ENCODE measurements at regions not wholly inside any gene's neighbourhood (a gene's known extent, or its start where the extent isn't known, plus 50 kb on each side); places are given as distances from the start of the nearest gene placed in this dataset.
A peak's percentile ranks its signal among the peaks of the same experiment; 100 is the strongest.
"Not testable (repeated sequence)": the region's sequence is repeated elsewhere in the genome, so short reads cannot be mapped to it uniquely, and the experiment has no call there.

- H3K36me3 ChIP-seq (ENCODE audit: insufficient read depth, low read length) = no peaks in the 10 kb centered on the region
- TF ChIP-seq EZH2 (IDR thresholded peaks at IDR 0.05; ENCODE audit: borderline replicate concordance, low read depth, low read length, severe bottlenecking) (no peak), CTCF (IDR thresholded peaks at IDR 0.05; ENCODE audit: borderline replicate concordance, extremely low read depth, low read length, poor library complexity, severe bottlenecking) (no peak)
- H4K20me1 ChIP-seq (ENCODE audit: insufficient read depth, low read length) = no peaks in the 10 kb centered on the region
- no peaks in the 10 kb centered on the region for H3K9me3 ChIP-seq (ENCODE audit: insufficient read depth, low read length, severe bottlenecking)
- H3K4me2 ChIP-seq (ENCODE audit: insufficient read depth, low read length) = no peak overlapping the region
- ATAC-seq (ENCODE audit: insufficient read depth, low read depth) (no peak), DNase-seq (no peak)
- no peak overlapping the region for H2AFZ ChIP-seq (ENCODE audit: low read depth, low read length)
- no peak overlapping the region for H3K9ac ChIP-seq (ENCODE audit: low read depth, low read length)
- no peak overlapping the region for H3K27ac ChIP-seq (ENCODE audit: low read length)
- H3K79me2 ChIP-seq (ENCODE audit: insufficient read depth, low read length) = no peaks in the 10 kb centered on the region
- peaks cover 22% of the 10 kb centered on the region for H3K4me1 ChIP-seq (ENCODE audit: insufficient read depth, low read length)
- H3K4me3 ChIP-seq (ENCODE audit: low read depth in 1 of 2, low read length in 2 of 2) = no peak overlapping the region
- no peaks in the 10 kb centered on the region for H3K27me3 ChIP-seq (ENCODE audit: insufficient read depth, low read length, poor library complexity)
Observed at GRCh38 chr16:27625050-27625697, 75.2 kb downstream of the KATNIP start.

- no peak overlapping the region for H3K27ac ChIP-seq (ENCODE audit: low read length)
- ATAC-seq (ENCODE audit: insufficient read depth, low read depth) = no peak
- DNase-seq = no peak
- H3K9me3 ChIP-seq (ENCODE audit: insufficient read depth, low read length, severe bottlenecking) = no peaks in the 10 kb centered on the region
- H3K9ac ChIP-seq (ENCODE audit: low read depth, low read length) = no peak overlapping the region
- H3K79me2 ChIP-seq (ENCODE audit: insufficient read depth, low read length) = no peaks in the 10 kb centered on the region
- no peak for TF ChIP-seq CTCF (IDR thresholded peaks at IDR 0.05; ENCODE audit: borderline replicate concordance, extremely low read depth, low read length, poor library complexity, severe bottlenecking)
- TF ChIP-seq EZH2 (IDR thresholded peaks at IDR 0.05; ENCODE audit: borderline replicate concordance, low read depth, low read length, severe bottlenecking) = no peak
- H4K20me1 ChIP-seq (ENCODE audit: insufficient read depth, low read length) = no peaks in the 10 kb centered on the region
- no peak overlapping the region for H3K4me2 ChIP-seq (ENCODE audit: insufficient read depth, low read length)
- H3K4me1 ChIP-seq (ENCODE audit: insufficient read depth, low read length) = peaks cover 22% of the 10 kb centered on the region
- no peaks in the 10 kb centered on the region for H3K36me3 ChIP-seq (ENCODE audit: insufficient read depth, low read length)
- no peaks in the 10 kb centered on the region for H3K27me3 ChIP-seq (ENCODE audit: insufficient read depth, low read length, poor library complexity)
- H2AFZ ChIP-seq (ENCODE audit: low read depth, low read length) = no peak overlapping the region
- H3K4me3 ChIP-seq (ENCODE audit: low read depth in 1 of 2, low read length in 2 of 2) = no peak overlapping the region
Observed at GRCh38 chr16:27627136-27627535, 77.2 kb downstream of the KATNIP start.

GRCh38 chr16:27628241-27628942 lies 78.4 kb downstream of the KATNIP start:
- TF ChIP-seq EZH2 (IDR thresholded peaks at IDR 0.05; ENCODE audit: borderline replicate concordance, low read depth, low read length, severe bottlenecking) (no peak), CTCF (IDR thresholded peaks at IDR 0.05; ENCODE audit: borderline replicate concordance, extremely low read depth, low read length, poor library complexity, severe bottlenecking) (no peak)
- H3K9ac ChIP-seq (ENCODE audit: low read depth, low read length) = no peak overlapping the region
- H3K4me2 ChIP-seq (ENCODE audit: insufficient read depth, low read length) = no peak overlapping the region
- H2AFZ ChIP-seq (ENCODE audit: low read depth, low read length) = no peak overlapping the region
- no peaks in the 10 kb centered on the region for H3K9me3 ChIP-seq (ENCODE audit: insufficient read depth, low read length, severe bottlenecking)
- H3K27me3 ChIP-seq (ENCODE audit: insufficient read depth, low read length, poor library complexity) = no peaks in the 10 kb centered on the region
- H4K20me1 ChIP-seq (ENCODE audit: insufficient read depth, low read length) = no peaks in the 10 kb centered on the region
- DNase-seq = peak; percentile 17
- peak; percentile 56; the same call in 2 of the 3 replicates for ATAC-seq (ENCODE audit: insufficient read depth, low read depth)
- peaks cover 22% of the 10 kb centered on the region for H3K4me1 ChIP-seq (ENCODE audit: insufficient read depth, low read length)
- H3K36me3 ChIP-seq (ENCODE audit: insufficient read depth, low read length) = no peaks in the 10 kb centered on the region
- H3K79me2 ChIP-seq (ENCODE audit: insufficient read depth, low read length) = no peaks in the 10 kb centered on the region
- H3K27ac ChIP-seq (ENCODE audit: low read length) = peak overlapping the region; percentile 61
- H3K4me3 ChIP-seq (ENCODE audit: low read depth in 1 of 2, low read length in 2 of 2) = no peak overlapping the region

GRCh38 chr16:27628943-27629462 lies 79.1 kb downstream of the KATNIP start:
- H3K9ac ChIP-seq (ENCODE audit: low read depth, low read length); H2AFZ ChIP-seq (ENCODE audit: low read depth, low read length); H3K4me2 ChIP-seq (ENCODE audit: insufficient read depth, low read length); H3K27me3 ChIP-seq (ENCODE audit: insufficient read depth, low read length, poor library complexity); H4K20me1 ChIP-seq (ENCODE audit: insufficient read depth, low read length); H3K79me2 ChIP-seq (ENCODE audit: insufficient read depth, low read length); H3K4me3 ChIP-seq (ENCODE audit: low read depth in 1 of 2, low read length in 2 of 2); H3K36me3 ChIP-seq (ENCODE audit: insufficient read depth, low read length); H3K9me3 ChIP-seq (ENCODE audit: insufficient read depth, low read length, severe bottlenecking): not testable (repeated sequence)
- peaks cover 22% of the 10 kb centered on the region for H3K4me1 ChIP-seq (ENCODE audit: insufficient read depth, low read length)
- ATAC-seq (ENCODE audit: insufficient read depth, low read depth) (peak; percentile 67), DNase-seq (peak; percentile 10)
- H3K27ac ChIP-seq (ENCODE audit: low read length) = peak overlapping the region; percentile 61
